H1 (cell line): ENCODE measurements at regions not wholly inside any gene's neighbourhood (a gene's known extent, or its start where the extent isn't known, plus 50 kb on each side); places are given as distances from the start of the nearest gene placed in this dataset.

Source experiments
- ASH2L ChIP-seq: fragments of 200-600, 300-600 bp; sonication (generic); IDR thresholded peaks from one replicate; pipeline ENCODE4 v1.7.1; 2017; ENCODE audit warnings: low read length
- ATF2 ChIP-seq: IDR thresholded peaks from 2 replicates; pipeline ENCODE4 v1.6.1; 2012; ENCODE audit warnings: low read length, inconsistent platforms
- CHD7 ChIP-seq: fragments of 300-600 bp; sonication (generic); IDR thresholded peaks from 2 replicates; pipeline ENCODE4 v1.7.1; 2012; ENCODE audit warnings: low read length, moderate library complexity, mild to moderate bottlenecking, inconsistent platforms; ENCODE audit not compliant: insufficient replicate concordance
- CTCF ChIP-seq, 3 experiments: IDR thresholded peaks; 1 replicate in 2 of 3; 2 replicates in 1 of 3; pipeline versions ENCODE4 v1.5.1 to v1.6.1; 2011; ENCODE audit warnings: low read length in 3 of 3, mild to moderate bottlenecking in 3 of 3, inconsistent platforms in 2 of 3, low read depth in 1 of 3, moderate library complexity in 1 of 3; ENCODE audit not compliant: insufficient read depth in 1 of 3; ENCODE audit errors: control extremely low read depth in 1 of 3
- EP300 ChIP-seq, 2 experiments: IDR thresholded peaks; 1 replicate in 1 of 2; 2 replicates in 1 of 2; pipeline ENCODE4 v1.6.1; 2011 to 2012; ENCODE audit warnings: low read depth in 2 of 2, low read length in 2 of 2, mild to moderate bottlenecking in 2 of 2, borderline replicate concordance in 1 of 2, inconsistent platforms in 1 of 2, moderate library complexity in 1 of 2
- GTF2F1 ChIP-seq: IDR thresholded peaks from 2 replicates; pipeline ENCODE4 v1.6.1; 2012; ENCODE audit warnings: low read depth, low read length, improper control_type of control experiment, borderline replicate concordance
- KDM4A ChIP-seq: IDR thresholded peaks from one replicate; pipeline ENCODE4 v1.7.1; 2012; ENCODE audit warnings: low read depth, mild to moderate bottlenecking, moderate library complexity, low read length, inconsistent platforms; ENCODE audit not compliant: severe bottlenecking
- MAX ChIP-seq: IDR thresholded peaks from 2 replicates; pipeline ENCODE4 v1.6.1; 2012; ENCODE audit warnings: inconsistent platforms
- POLR2A ChIP-seq, 2 experiments: IDR thresholded peaks; 1 replicate in 1 of 2; 2 replicates in 1 of 2; pipeline ENCODE4 v1.6.1; 2011; ENCODE audit warnings: low read depth in 2 of 2, low read length in 2 of 2, mild to moderate bottlenecking in 2 of 2; ENCODE audit errors: control extremely low read depth in 1 of 2
- RFX5 ChIP-seq: IDR thresholded peaks from 2 replicates; pipeline ENCODE4 v1.6.1; 2011; ENCODE audit warnings: low read depth, low read length, improper control_type of control experiment, borderline replicate concordance
- RNF2 ChIP-seq: fragments of 200-900, 300-1000 bp; sonication (generic); IDR thresholded peaks from 2 replicates; pipeline ENCODE4 v1.7.1; 2016; ENCODE audit warnings: borderline replicate concordance, low read depth, mild to moderate bottlenecking, antibody characterized with exemption, low read length; ENCODE audit not compliant: poor library complexity, severe bottlenecking; ENCODE audit errors: missing control alignments
- SP1 ChIP-seq: IDR thresholded peaks from 2 replicates; pipeline ENCODE4 v1.6.1; 2011; ENCODE audit warnings: low read depth, low read length
- SUZ12 ChIP-seq: fragments of 200-600 bp; sonication (generic); IDR thresholded peaks from 2 replicates; pipeline ENCODE4 v1.6.1; 2012; ENCODE audit warnings: mild to moderate bottlenecking, inconsistent platforms, low read length, moderate library complexity, mixed read lengths
- TAF1 ChIP-seq: IDR thresholded peaks from 2 replicates; pipeline ENCODE4 v1.6.1; 2011; ENCODE audit warnings: mild to moderate bottlenecking, low read depth, low read length

- no peak for TF ChIP-seq POLR2A (IDR thresholded peaks at IDR 0.05; ENCODE audit: control extremely low read depth in 1 of 2, low read depth in 2 of 2, low read length in 2 of 2)
- no peak for TF ChIP-seq EP300 (IDR thresholded peaks at IDR 0.05; ENCODE audit: borderline replicate concordance in 1 of 2, low read depth in 2 of 2, low read length in 2 of 2)
- no peak for TF ChIP-seq RNF2
- TF ChIP-seq ASH2L = no peak
- no peak for TF ChIP-seq CTCF (IDR thresholded peaks at IDR 0.05; ENCODE audit: control extremely low read depth in 1 of 3, insufficient read depth in 1 of 3, low read depth in 1 of 3, low read length in 3 of 3)
- no peak for TF ChIP-seq RFX5
- no peak for TF ChIP-seq SP1
- no peak for TF ChIP-seq MAX
- TF ChIP-seq TAF1 = no peak
- no peak for TF ChIP-seq SUZ12
- TF ChIP-seq ATF2 = no peak
- no peak for TF ChIP-seq KDM4A
- TF ChIP-seq GTF2F1 = no peak
- TF ChIP-seq CHD7 = no peak
These were observed 196.1 kb downstream of the AMY1C start for GRCh38 chr1:103945774-103946173.
